ENCODE measurements at regions not wholly inside any gene's neighbourhood (a gene's known extent, or its start where the extent isn't known, plus 50 kb on each side); places are given as distances from the start of the nearest gene placed in this dataset.

DNA sequence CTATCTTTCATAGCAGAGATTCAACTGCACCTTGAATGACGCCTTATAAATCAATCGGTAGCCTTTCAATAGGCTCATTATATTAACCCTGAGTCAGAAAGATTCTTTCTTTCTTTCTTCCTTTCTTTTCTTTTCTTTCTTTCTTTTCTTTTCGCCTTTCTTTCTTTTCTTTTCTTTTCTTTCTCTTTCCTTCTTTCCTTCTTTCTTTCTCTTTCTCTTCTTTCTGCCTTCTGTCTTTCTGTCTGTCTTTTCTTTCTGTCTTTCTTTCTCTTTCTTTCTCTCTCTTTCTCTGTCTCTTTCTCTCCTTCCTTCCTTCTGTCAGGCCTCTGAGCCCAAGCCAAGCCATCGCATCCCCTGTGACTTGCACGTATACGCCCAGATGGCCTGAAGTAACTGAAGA lies 86.0 kb upstream of the CLINT1 start:
- no peak for TF ChIP-seq EZH2 (IDR thresholded peaks at IDR 0.05; ENCODE audit: borderline replicate concordance)
- TF ChIP-seq, protein P1, sequence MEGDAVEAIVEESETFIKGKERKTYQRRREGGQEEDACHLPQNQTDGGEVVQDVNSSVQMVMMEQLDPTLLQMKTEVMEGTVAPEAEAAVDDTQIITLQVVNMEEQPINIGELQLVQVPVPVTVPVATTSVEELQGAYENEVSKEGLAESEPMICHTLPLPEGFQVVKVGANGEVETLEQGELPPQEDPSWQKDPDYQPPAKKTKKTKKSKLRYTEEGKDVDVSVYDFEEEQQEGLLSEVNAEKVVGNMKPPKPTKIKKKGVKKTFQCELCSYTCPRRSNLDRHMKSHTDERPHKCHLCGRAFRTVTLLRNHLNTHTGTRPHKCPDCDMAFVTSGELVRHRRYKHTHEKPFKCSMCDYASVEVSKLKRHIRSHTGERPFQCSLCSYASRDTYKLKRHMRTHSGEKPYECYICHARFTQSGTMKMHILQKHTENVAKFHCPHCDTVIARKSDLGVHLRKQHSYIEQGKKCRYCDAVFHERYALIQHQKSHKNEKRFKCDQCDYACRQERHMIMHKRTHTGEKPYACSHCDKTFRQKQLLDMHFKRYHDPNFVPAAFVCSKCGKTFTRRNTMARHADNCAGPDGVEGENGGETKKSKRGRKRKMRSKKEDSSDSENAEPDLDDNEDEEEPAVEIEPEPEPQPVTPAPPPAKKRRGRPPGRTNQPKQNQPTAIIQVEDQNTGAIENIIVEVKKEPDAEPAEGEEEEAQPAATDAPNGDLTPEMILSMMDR (IDR thresholded peaks at IDR 0.05; ENCODE audit: poor library complexity) = no peak
- TF ChIP-seq EZH2phosphoT487 (IDR thresholded peaks at IDR 0.05; ENCODE audit: low read depth, severe bottlenecking, unreplicated experiment) = no peak
